C4-2B (cell line): ENCODE measurements at regions not wholly inside any gene's neighbourhood (a gene's known extent, or its start where the extent isn't known, plus 50 kb on each side); places are given as distances from the start of the nearest gene placed in this dataset.

Experiments
- CTCF ChIP-seq: fragments of 450-650 bp; conservative IDR thresholded peaks from 2 replicates; pipeline ENCODE4 v1.5.1; 2017; ENCODE audit warnings: mild to moderate bottlenecking
- ZFX ChIP-seq: fragments of 450-650 bp; IDR thresholded peaks from 2 replicates; pipeline ENCODE4 v1.6.1; 2017

GRCh38 chr7:85774986-85775385 is 588.1 kb upstream of the SEMA3D start:
- TF ChIP-seq CTCF (no peak), ZFX (no peak)
